C4-2B (cell line): ENCODE measurements at regions not wholly inside any gene's neighbourhood (a gene's known extent, or its start where the extent isn't known, plus 50 kb on each side); places are given as distances from the start of the nearest gene placed in this dataset.

ENCODE experiments used
- H3K27ac ChIP-seq: fragments of 450-650 bp; 2 replicates; pipeline ENCODE4 v1.5.1; 2017
- ZFX ChIP-seq: fragments of 450-650 bp; IDR thresholded peaks from 2 replicates; pipeline ENCODE4 v1.6.1; 2017
- TF ChIP-seq, protein P1 (sequence below): fragments of 450-650 bp; conservative IDR thresholded peaks from 2 replicates; pipeline ENCODE4 v1.5.1; 2017; ENCODE audit warnings: mild to moderate bottlenecking

DNA sequence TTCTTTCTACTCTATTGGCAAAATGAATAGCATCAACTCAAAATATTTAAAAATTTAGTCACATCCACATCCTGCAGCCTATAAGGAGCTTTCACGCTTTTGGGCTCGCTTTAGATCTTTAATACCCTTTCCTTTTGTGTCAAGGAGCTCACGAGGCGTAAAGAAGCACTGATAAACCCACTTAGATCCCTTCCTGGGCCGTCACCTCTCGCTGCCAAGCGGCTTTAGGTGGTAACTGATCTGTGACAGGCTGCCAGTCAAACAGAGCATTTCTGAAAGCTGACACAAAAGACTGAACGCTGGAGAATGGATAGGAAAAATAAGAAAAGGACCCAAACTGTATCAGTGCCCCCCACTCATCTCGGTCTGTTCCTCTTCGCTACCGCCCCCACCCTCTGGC is 385.7 kb upstream of the MMS22L start:
- TF ChIP-seq ZFX: no peak
- TF ChIP-seq, protein P1, sequence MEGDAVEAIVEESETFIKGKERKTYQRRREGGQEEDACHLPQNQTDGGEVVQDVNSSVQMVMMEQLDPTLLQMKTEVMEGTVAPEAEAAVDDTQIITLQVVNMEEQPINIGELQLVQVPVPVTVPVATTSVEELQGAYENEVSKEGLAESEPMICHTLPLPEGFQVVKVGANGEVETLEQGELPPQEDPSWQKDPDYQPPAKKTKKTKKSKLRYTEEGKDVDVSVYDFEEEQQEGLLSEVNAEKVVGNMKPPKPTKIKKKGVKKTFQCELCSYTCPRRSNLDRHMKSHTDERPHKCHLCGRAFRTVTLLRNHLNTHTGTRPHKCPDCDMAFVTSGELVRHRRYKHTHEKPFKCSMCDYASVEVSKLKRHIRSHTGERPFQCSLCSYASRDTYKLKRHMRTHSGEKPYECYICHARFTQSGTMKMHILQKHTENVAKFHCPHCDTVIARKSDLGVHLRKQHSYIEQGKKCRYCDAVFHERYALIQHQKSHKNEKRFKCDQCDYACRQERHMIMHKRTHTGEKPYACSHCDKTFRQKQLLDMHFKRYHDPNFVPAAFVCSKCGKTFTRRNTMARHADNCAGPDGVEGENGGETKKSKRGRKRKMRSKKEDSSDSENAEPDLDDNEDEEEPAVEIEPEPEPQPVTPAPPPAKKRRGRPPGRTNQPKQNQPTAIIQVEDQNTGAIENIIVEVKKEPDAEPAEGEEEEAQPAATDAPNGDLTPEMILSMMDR: no peak
- no peak overlapping the region for H3K27ac ChIP-seq

DNA sequence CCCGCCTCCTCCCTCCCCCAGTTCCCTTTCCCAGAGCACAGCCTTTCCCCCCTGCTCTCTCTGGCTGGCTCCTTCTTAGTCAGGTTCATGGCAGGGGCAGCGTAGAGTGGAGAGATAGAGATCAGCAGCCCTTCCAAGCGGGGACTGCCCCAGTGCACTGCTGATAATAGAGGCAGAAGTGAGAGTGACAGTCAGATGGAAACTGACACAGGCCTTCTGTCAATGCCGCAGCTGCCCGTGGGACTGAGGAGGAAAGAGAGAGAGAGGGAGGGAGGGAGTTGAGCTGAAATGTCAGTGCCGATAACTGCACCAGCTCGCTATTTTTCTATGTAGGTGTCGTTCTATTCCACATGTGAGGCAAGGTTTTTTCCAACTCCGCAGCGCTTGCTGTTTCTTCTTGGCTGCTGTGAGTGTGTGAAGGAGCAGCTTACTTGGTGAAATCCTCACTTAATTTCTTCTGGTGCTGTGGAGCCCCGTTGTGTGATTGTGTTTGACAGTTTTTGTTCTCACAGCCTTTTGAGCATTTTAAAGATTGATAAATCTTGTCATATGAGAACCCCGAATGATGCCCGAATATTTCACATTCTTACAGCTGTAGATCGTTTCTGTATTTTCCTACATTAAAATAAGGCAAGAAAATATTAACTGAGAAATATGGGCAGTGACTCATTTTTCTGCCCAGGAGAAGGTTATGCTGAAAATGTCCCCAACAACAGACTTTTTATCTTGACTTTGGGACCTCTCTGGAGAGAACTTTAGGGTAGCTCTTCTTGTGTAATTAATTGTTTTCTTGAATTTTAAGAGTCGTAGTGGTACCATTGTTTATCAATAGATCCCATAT is 386.4 kb upstream of the MMS22L start:
- TF ChIP-seq, protein P1: no peak
- TF ChIP-seq ZFX: no peak
- H3K27ac ChIP-seq: no peak overlapping the region

GRCh38 chr6:97674802-97675201 is 391.8 kb upstream of the MMS22L start:
- TF ChIP-seq ZFX: no peak
- TF ChIP-seq, protein P1: no peak
- no peak overlapping the region for H3K27ac ChIP-seq

DNA sequence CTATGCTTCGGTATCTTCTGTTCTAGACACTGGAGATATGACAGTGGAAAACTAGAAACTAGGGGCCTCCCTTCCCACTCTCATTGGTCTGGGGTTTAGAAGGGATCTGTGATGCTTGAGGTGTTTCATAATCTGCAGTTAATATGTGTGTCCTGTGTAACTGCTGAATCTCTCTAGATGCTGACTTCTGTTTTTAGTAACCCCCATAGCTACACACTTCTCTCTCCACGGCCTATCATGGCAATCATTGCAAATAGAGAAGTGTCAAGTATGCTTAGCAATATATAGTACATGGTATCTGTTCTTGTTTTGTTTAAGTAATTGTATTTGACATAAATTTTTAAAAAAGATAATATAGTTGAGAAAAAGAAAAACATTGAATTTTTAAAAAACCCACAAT is 394.6 kb upstream of the MMS22L start:
- TF ChIP-seq, protein P1: no peak
- no peak for TF ChIP-seq ZFX
- no peak overlapping the region for H3K27ac ChIP-seq

GRCh38 chr6:97687916-97688315 is 404.9 kb upstream of the MMS22L start:
- H3K27ac ChIP-seq: no peak overlapping the region
- TF ChIP-seq, protein P1: no peak
- TF ChIP-seq ZFX: no peak

- TF ChIP-seq ZFX: no peak
- TF ChIP-seq, protein P1: no peak
- H3K27ac ChIP-seq: no peak overlapping the region
These were observed 406.2 kb upstream of the MMS22L start for GRCh38 chr6:97689078-97689754.

- no peak overlapping the region for H3K27ac ChIP-seq
- no peak for TF ChIP-seq ZFX
- TF ChIP-seq, protein P1: no peak
These were observed 414.4 kb upstream of the MMS22L start for GRCh38 chr6:97697456-97697855.
